Stimulated activated CD8-positive, alpha-beta memory T cell treated with anti-CD3 and anti-CD28 coated beads, Interleukin-4, amount 100 ng/mL, for 24 hours (primary cell): ENCODE measurements at regions not wholly inside any gene's neighbourhood (a gene's known extent, or its start where the extent isn't known, plus 50 kb on each side); places are given as distances from the start of the nearest gene placed in this dataset.

Experiments
- DNase-seq: peaks from one replicate; pipeline ENCODE4 v3.0.0-alpha.2; 2020; ENCODE audit warnings: low read depth

GRCh38 chr11:122173074-122173450, 57.0 kb upstream of the BLID start:
- DNase-seq = no peak

- DNase-seq = no peak
Observed at GRCh38 chr11:122172352-122173073, 56.5 kb upstream of the BLID start.

- DNase-seq = no peak
Observed at GRCh38 chr11:122170815-122171475, 54.9 kb upstream of the BLID start.

GRCh38 chr11:122168218-122168617, 52.2 kb upstream of the BLID start:
- DNase-seq = no peak

- no peak for DNase-seq
Observed at GRCh38 chr11:122167100-122167499, 51.1 kb upstream of the BLID start.

- no peak for DNase-seq
Observed at GRCh38 chr11:122165607-122166371, 49.8 kb upstream of the BLID start.
